Ovary (tissue), 7 donors: ENCODE measurements at regions not wholly inside any gene's neighbourhood (a gene's known extent, or its start where the extent isn't known, plus 50 kb on each side); places are given as distances from the start of the nearest gene placed in this dataset.
"Not testable (repeated sequence)": the region's sequence is repeated elsewhere in the genome, so short reads cannot be mapped to it uniquely, and the experiment has no call there.

Experiments
- DNase-seq, 5 donors: peaks; one replicate each; pipeline ENCODE4 v3.0.0-alpha.2; 2019 to 2020
- H3K27ac ChIP-seq, 2 donors: fragments of 200-600 bp; one replicate each; pipeline versions ENCODE4 v1.5.1 to v1.8.0; 2019 to 2022
- H3K27me3 ChIP-seq: fragments of 200-600 bp; one replicate; pipeline ENCODE4 v1.8.0; 2022
- H3K36me3 ChIP-seq: fragments of 200-600 bp; sonication (generic); one replicate; pipeline ENCODE4 v1.5.1; 2019
- H3K4me1 ChIP-seq: one replicate; pipeline ENCODE4 v1.8.1; 2013; ENCODE audit warnings: mild to moderate bottlenecking, moderate library complexity; ENCODE audit not compliant: insufficient read depth
- H3K4me3 ChIP-seq: fragments of 200-600 bp; sonication (generic); one replicate; pipeline ENCODE4 v1.5.1; 2017
- H3K9me3 ChIP-seq, 2 donors: fragments of 200-600 bp in 1 of 2; sonication (generic) in 1 of 2; one replicate each; pipeline versions ENCODE4 v1.5.1 to v1.8.1; 2013 to 2019; ENCODE audit warnings: mild to moderate bottlenecking in 1 of 2, moderate library complexity in 1 of 2
- CTCF ChIP-seq, 3 donors: fragments of 450-650 bp in 2 of 3; fragments of 200-600 bp in 1 of 3; IDR thresholded peaks; one replicate each; pipeline versions ENCODE4 v1.5.1 to v1.8.0; 2016 to 2022; ENCODE audit warnings: antibody characterized with exemption in 3 of 3, mild to moderate bottlenecking in 1 of 3
- EP300 ChIP-seq: sonication (generic); formaldehyde crosslinking; IDR thresholded peaks from one replicate; pipeline ENCODE4 v1.6.1; 2017; ENCODE audit warnings: antibody characterized with exemption
- POLR2A ChIP-seq: fragments of 450-650 bp; IDR thresholded peaks from one replicate; pipeline ENCODE4 v1.6.1; 2017; ENCODE audit warnings: antibody characterized with exemption, mild to moderate bottlenecking, moderate library complexity
- whole genome bisulfite sequencing, 3 donors: extraction: QIAGEN DNeasy Blood & Tissue Kit in 1 of 3; methylation state at CpG; one replicate each; pipeline versions ENCODE4 v1.1.5 to v1.1.7; 2013 to 2017; 5-methylcytosine and 5-hydroxymethylcytosine counted together
- intact Hi-C, 4 donors: fragments of 100-400 bp; cut with DNase I; formaldehyde crosslinking; loops; one replicate each; pipeline versions ENCODE4 v1.11.0 to v1.15.1; 2022 to 2023
- donor health status: DM: no; HTN: no; CAD: no; lungs with moderate emphysema.
- donor health status: DM: no; HTN: no; CAD: no.
- donor health status: Bipolar disorder and iron deficiency.
- donor health status: DM: no; HTN: no; CAD: no.
- donor health status: DM: yes; HTN: yes; CAD: no.

- 13 to 27% (median 15%) methylated on average over 1 of the region's 1 CpG for WGBS, 3 donors
Measured at GRCh38 chr4:138113819-138114400, 128.2 kb downstream of the SLC7A11 start.

GRCh38 chr4:138112890-138113289, 129.3 kb downstream of the SLC7A11 start:
- DNase-seq, H3K4me1 ChIP-seq, H3K36me3 ChIP-seq, H3K4me3 ChIP-seq, H3K27ac ChIP-seq, H3K9me3 ChIP-seq, H3K27me3 ChIP-seq, intact Hi-C loops: not testable (repeated sequence)
- 94 to 97% (median 97%) methylated on average over 8 of the region's 8 CpGs for WGBS, 3 donors

More at GRCh38 chr4:138113819-138114400, 128.2 kb downstream of the SLC7A11 start:
- Histone ChIP-seq H3K36me3 (no peaks in the 10 kb centered on the region), H3K4me3 (no peak overlapping the region), H3K4me1 (no peaks in the 10 kb centered on the region), H3K9me3 (no peaks in the 10 kb centered on the region), H3K27ac (no peak overlapping the region), H3K27me3 (no peaks in the 10 kb centered on the region)
- DNase-seq, result no peak
- TF ChIP-seq POLR2A, result no peak
- TF ChIP-seq EP300, result no peak
- TF ChIP-seq CTCF (IDR thresholded peaks at IDR 0.05), result no peak
- intact Hi-C loops, result no loop called here

GRCh38 chr4:138112389-138112788, 129.8 kb downstream of the SLC7A11 start:
- TF ChIP-seq CTCF (IDR thresholded peaks at IDR 0.05) (no peak), EP300 (no peak), POLR2A (no peak)
- no peak overlapping the region for H3K27ac ChIP-seq
- no peaks in the 10 kb centered on the region for H3K27me3 ChIP-seq
- DNase-seq, result no peak
- intact Hi-C loops, result no loop called here
- H3K4me1 ChIP-seq, result no peaks in the 10 kb centered on the region
- no peaks in the 10 kb centered on the region for H3K9me3 ChIP-seq
- WGBS, 3 donors, result 99 to 100% (median 100%) methylated on average over 2 of the region's 2 CpGs
- no peaks in the 10 kb centered on the region for H3K36me3 ChIP-seq
- no peak overlapping the region for H3K4me3 ChIP-seq

GRCh38 chr4:138111462-138112000, 130.6 kb downstream of the SLC7A11 start:
- WGBS, 3 donors, result 94 to 97% (median 96%) methylated on average over 3 of the region's 3 CpGs
- Histone ChIP-seq H3K27me3 (no peaks in the 10 kb centered on the region), H3K27ac (no peak overlapping the region), H3K9me3 (no peaks in the 10 kb centered on the region), H3K4me1 (no peaks in the 10 kb centered on the region), H3K36me3 (no peaks in the 10 kb centered on the region), H3K4me3 (no peak overlapping the region)
- DNase-seq, result no peak
- TF ChIP-seq EP300, result no peak
- TF ChIP-seq CTCF (IDR thresholded peaks at IDR 0.05), result no peak
- no peak for TF ChIP-seq POLR2A
- intact Hi-C loops, result no loop called here

GRCh38 chr4:138110815-138111214, 131.3 kb downstream of the SLC7A11 start:
- no peak for DNase-seq
- Histone ChIP-seq H3K27ac (no peak overlapping the region), H3K4me1 (no peaks in the 10 kb centered on the region), H3K27me3 (no peaks in the 10 kb centered on the region), H3K9me3 (no peaks in the 10 kb centered on the region), H3K36me3 (no peaks in the 10 kb centered on the region), H3K4me3 (no peak overlapping the region)
- TF ChIP-seq POLR2A (no peak), CTCF (IDR thresholded peaks at IDR 0.05) (no peak), EP300 (no peak)
- WGBS, 3 donors, result 54 to 58% (median 57%) methylated on average over 1 of the region's 1 CpG
- intact Hi-C loops, result no loop called here
